ENCODE measurements at regions not wholly inside any gene's neighbourhood (a gene's known extent, or its start where the extent isn't known, plus 50 kb on each side); places are given as distances from the start of the nearest gene placed in this dataset.

- H3K36me3 ChIP-seq (ENCODE audit: control insufficient read depth, insufficient read depth, low read length) = no peaks in the 10 kb centered on the region
- H3K4me1 ChIP-seq (ENCODE audit: control insufficient read depth, insufficient read depth, low read length) = no peaks in the 10 kb centered on the region
- no peak for DNase-seq
- WGBS (ENCODE audit: insufficient coverage, low lambda C conversion rate) = no CpG with 5 or more reads among the region's 3 CpGs
- no peaks in the 10 kb centered on the region for H3K9me3 ChIP-seq (ENCODE audit: control insufficient read depth, low read depth, low read length)
- H3K27me3 ChIP-seq (ENCODE audit: control insufficient read depth, insufficient read depth, low read length) = no peaks in the 10 kb centered on the region
- no peak overlapping the region for H3K4me3 ChIP-seq (ENCODE audit: low read length)
- H3K27ac ChIP-seq (ENCODE audit: low read length) = no peak overlapping the region
Observed at GRCh38 chr16:82414476-82414875, 212.3 kb upstream of the CDH13 start.

- H3K27ac ChIP-seq (ENCODE audit: low read length) = no peak overlapping the region
- H3K4me3 ChIP-seq (ENCODE audit: low read length) = no peak overlapping the region
- no peaks in the 10 kb centered on the region for H3K36me3 ChIP-seq (ENCODE audit: control insufficient read depth, insufficient read depth, low read length)
- H3K9me3 ChIP-seq (ENCODE audit: control insufficient read depth, low read depth, low read length) = no peaks in the 10 kb centered on the region
- no peak for DNase-seq
- no peaks in the 10 kb centered on the region for H3K4me1 ChIP-seq (ENCODE audit: control insufficient read depth, insufficient read depth, low read length)
- WGBS (ENCODE audit: insufficient coverage, low lambda C conversion rate) = no CpG with 5 or more reads among the region's 4 CpGs
- H3K27me3 ChIP-seq (ENCODE audit: control insufficient read depth, insufficient read depth, low read length) = no peaks in the 10 kb centered on the region
Observed at GRCh38 chr16:82412770-82413169, 214.0 kb upstream of the CDH13 start.

- Histone ChIP-seq H3K4me3 (ENCODE audit: low read length) (no peak overlapping the region), H3K36me3 (ENCODE audit: control insufficient read depth, insufficient read depth, low read length) (no peaks in the 10 kb centered on the region), H3K9me3 (ENCODE audit: control insufficient read depth, low read depth, low read length) (no peaks in the 10 kb centered on the region), H3K27me3 (ENCODE audit: control insufficient read depth, insufficient read depth, low read length) (no peaks in the 10 kb centered on the region), H3K27ac (ENCODE audit: low read length) (no peak overlapping the region), H3K4me1 (ENCODE audit: control insufficient read depth, insufficient read depth, low read length) (no peaks in the 10 kb centered on the region)
- WGBS (ENCODE audit: insufficient coverage, low lambda C conversion rate) = 69% methylated on average over 4 of the region's 6 CpGs
- no peak for DNase-seq
Observed at GRCh38 chr16:82405736-82406135, 221.0 kb upstream of the CDH13 start.

- H3K4me3 ChIP-seq (ENCODE audit: low read length) = no peak overlapping the region
- no peaks in the 10 kb centered on the region for H3K9me3 ChIP-seq (ENCODE audit: control insufficient read depth, low read depth, low read length)
- no peak for DNase-seq
- H3K4me1 ChIP-seq (ENCODE audit: control insufficient read depth, insufficient read depth, low read length) = no peaks in the 10 kb centered on the region
- H3K27ac ChIP-seq (ENCODE audit: low read length) = no peak overlapping the region
- peaks cover 6% of the 10 kb centered on the region for H3K27me3 ChIP-seq (ENCODE audit: control insufficient read depth, insufficient read depth, low read length)
- no peaks in the 10 kb centered on the region for H3K36me3 ChIP-seq (ENCODE audit: control insufficient read depth, insufficient read depth, low read length)
- WGBS (ENCODE audit: insufficient coverage, low lambda C conversion rate) = 100% methylated on average over 2 of the region's 3 CpGs
Observed at GRCh38 chr16:82404586-82405315, 222.0 kb upstream of the CDH13 start.

- Histone ChIP-seq H3K4me3 (ENCODE audit: low read length) (no peak overlapping the region), H3K9me3 (ENCODE audit: control insufficient read depth, low read depth, low read length) (no peaks in the 10 kb centered on the region), H3K36me3 (ENCODE audit: control insufficient read depth, insufficient read depth, low read length) (no peaks in the 10 kb centered on the region), H3K27me3 (ENCODE audit: control insufficient read depth, insufficient read depth, low read length) (peaks cover 6% of the 10 kb centered on the region), H3K4me1 (ENCODE audit: control insufficient read depth, insufficient read depth, low read length) (no peaks in the 10 kb centered on the region), H3K27ac (ENCODE audit: low read length) (no peak overlapping the region)
- DNase-seq = no peak
- WGBS (ENCODE audit: insufficient coverage, low lambda C conversion rate) = 100% methylated on average over 5 of the region's 5 CpGs
Observed at GRCh38 chr16:82402665-82403218, 224.0 kb upstream of the CDH13 start.

- DNase-seq = no peak
- peaks cover 6% of the 10 kb centered on the region for H3K27me3 ChIP-seq (ENCODE audit: control insufficient read depth, insufficient read depth, low read length)
Observed at GRCh38 chr16:82400046-82400445, 226.7 kb upstream of the CDH13 start.

GRCh38 chr16:82396509-82396908 is 226.5 kb upstream of the MPHOSPH6 start:
- Histone ChIP-seq H3K27me3 (ENCODE audit: control insufficient read depth, insufficient read depth, low read length) (peaks cover 6% of the 10 kb centered on the region), H3K4me1 (ENCODE audit: control insufficient read depth, insufficient read depth, low read length) (no peaks in the 10 kb centered on the region), H3K27ac (ENCODE audit: low read length) (no peak overlapping the region), H3K9me3 (ENCODE audit: control insufficient read depth, low read depth, low read length) (no peaks in the 10 kb centered on the region), H3K4me3 (ENCODE audit: low read length) (no peak overlapping the region), H3K36me3 (ENCODE audit: control insufficient read depth, insufficient read depth, low read length) (no peaks in the 10 kb centered on the region)
- no CpG with 5 or more reads among the region's 3 CpGs for WGBS (ENCODE audit: insufficient coverage, low lambda C conversion rate)
- no peak for DNase-seq

More at GRCh38 chr16:82400046-82400445, 226.7 kb upstream of the CDH13 start:
- Histone ChIP-seq H3K9me3 (ENCODE audit: control insufficient read depth, low read depth, low read length) (no peaks in the 10 kb centered on the region), H3K4me1 (ENCODE audit: control insufficient read depth, insufficient read depth, low read length) (no peaks in the 10 kb centered on the region), H3K4me3 (ENCODE audit: low read length) (no peak overlapping the region), H3K27ac (ENCODE audit: low read length) (no peak overlapping the region), H3K36me3 (ENCODE audit: control insufficient read depth, insufficient read depth, low read length) (no peaks in the 10 kb centered on the region)
- WGBS (ENCODE audit: insufficient coverage, low lambda C conversion rate) = no CpG with 5 or more reads among the region's 8 CpGs

- Histone ChIP-seq H3K4me1 (ENCODE audit: control insufficient read depth, insufficient read depth, low read length) (no peaks in the 10 kb centered on the region), H3K36me3 (ENCODE audit: control insufficient read depth, insufficient read depth, low read length) (no peaks in the 10 kb centered on the region), H3K4me3 (ENCODE audit: low read length) (no peak overlapping the region), H3K9me3 (ENCODE audit: control insufficient read depth, low read depth, low read length) (no peaks in the 10 kb centered on the region), H3K27me3 (ENCODE audit: control insufficient read depth, insufficient read depth, low read length) (peaks cover 2% of the 10 kb centered on the region), H3K27ac (ENCODE audit: low read length) (no peak overlapping the region)
- DNase-seq = no peak
Observed at GRCh38 chr16:82395212-82395611, 225.2 kb upstream of the MPHOSPH6 start.

GRCh38 chr16:82391690-82392089 is 221.7 kb upstream of the MPHOSPH6 start:
- no peaks in the 10 kb centered on the region for H3K27me3 ChIP-seq (ENCODE audit: control insufficient read depth, insufficient read depth, low read length)
- no peak for DNase-seq
- no peaks in the 10 kb centered on the region for H3K4me1 ChIP-seq (ENCODE audit: control insufficient read depth, insufficient read depth, low read length)
- no peaks in the 10 kb centered on the region for H3K9me3 ChIP-seq (ENCODE audit: control insufficient read depth, low read depth, low read length)
- no peak overlapping the region for H3K4me3 ChIP-seq (ENCODE audit: low read length)
- WGBS (ENCODE audit: insufficient coverage, low lambda C conversion rate) = no CpG with 5 or more reads among the region's 3 CpGs
- no peak overlapping the region for H3K27ac ChIP-seq (ENCODE audit: low read length)
- H3K36me3 ChIP-seq (ENCODE audit: control insufficient read depth, insufficient read depth, low read length) = no peaks in the 10 kb centered on the region

- no peaks in the 10 kb centered on the region for H3K9me3 ChIP-seq (ENCODE audit: control insufficient read depth, low read depth, low read length)
- no peak overlapping the region for H3K4me3 ChIP-seq (ENCODE audit: low read length)
- H3K36me3 ChIP-seq (ENCODE audit: control insufficient read depth, insufficient read depth, low read length) = no peaks in the 10 kb centered on the region
- no peak overlapping the region for H3K27ac ChIP-seq (ENCODE audit: low read length)
- no peaks in the 10 kb centered on the region for H3K27me3 ChIP-seq (ENCODE audit: control insufficient read depth, insufficient read depth, low read length)
- DNase-seq = no peak
- H3K4me1 ChIP-seq (ENCODE audit: control insufficient read depth, insufficient read depth, low read length) = no peaks in the 10 kb centered on the region
- 80% methylated on average over 1 of the region's 7 CpGs for WGBS (ENCODE audit: insufficient coverage, low lambda C conversion rate)
Observed at GRCh38 chr16:82389956-82390650, 220.1 kb upstream of the MPHOSPH6 start.
